IMR-90 (cell line): ENCODE measurements at regions not wholly inside any gene's neighbourhood (a gene's known extent, or its start where the extent isn't known, plus 50 kb on each side); places are given as distances from the start of the nearest gene placed in this dataset.

ENCODE experiments used
- ATAC-seq: fragments of 200-7000 bp; cut with Tn5 transposase; 2 replicates; pipeline ENCODE4 v1.9.1; 2020; ENCODE audit warnings: low read depth, mild to moderate bottlenecking, moderate library complexity
- BruUV-seq: library from RNA; stranded (reverse); fragments of 400-500 nt; replicated peaks from 2 replicates; lab custom pipeline; 2021; lab: Mats Ljungman, UMichigan
- CTCF ChIA-PET: fragments of 300-600 bp; formaldehyde crosslinking; extraction: SDS; loops from one replicate; lab custom pipeline; 2021; ENCODE audit warnings: antibody characterized with exemption; lab: Yijun Ruan, JAX
- POLR2A ChIA-PET: fragments of 300-600 bp; sonication (Branson Sonifier 250); formaldehyde crosslinking; loops from one replicate; lab custom pipeline; 2022; ENCODE audit warnings: antibody characterized with exemption; ENCODE audit not compliant: unreplicated experiment; lab: Charles Lee
- DNase-seq: peaks from one replicate; pipeline ENCODE4 v3.0.0; 2013
- H2AFZ ChIP-seq: replicated peaks from 2 replicates; pipeline ENCODE3; 2013; ENCODE audit warnings: low read length, mild to moderate bottlenecking; ENCODE audit not compliant: poor library complexity
- H2AK5ac ChIP-seq: 2 replicates; pipeline ENCODE4 v1.6.1; 2013; ENCODE audit warnings: low read depth, low read length, inconsistent platforms
- H2AK9ac ChIP-seq: replicated peaks from 2 replicates; pipeline ENCODE3; 2013; ENCODE audit warnings: mild to moderate bottlenecking, low read depth, low read length, moderate library complexity; ENCODE audit not compliant: poor library complexity
- H2BK120ac ChIP-seq: 2 replicates; pipeline ENCODE4 v1.6.1; 2013; ENCODE audit warnings: low read depth, low read length, inconsistent platforms
- H2BK15ac ChIP-seq: 3 replicates; pipeline ENCODE4 v1.6.1; 2013; ENCODE audit warnings: low read depth, low read length, inconsistent platforms
- H2BK20ac ChIP-seq: 2 replicates; pipeline ENCODE4 v1.6.1; 2013; ENCODE audit warnings: low read depth, mild to moderate bottlenecking, inconsistent platforms, low read length, moderate library complexity
- H2BK5ac ChIP-seq: 2 replicates; pipeline ENCODE4 v1.6.1; 2013; ENCODE audit warnings: mild to moderate bottlenecking, low read depth, low read length, inconsistent platforms; ENCODE audit not compliant: poor library complexity, severe bottlenecking
- H3K14ac ChIP-seq: replicated peaks from 2 replicates; pipeline ENCODE4 v1.6.1; 2013; ENCODE audit warnings: low read depth, low read length, inconsistent platforms
- H3K18ac ChIP-seq: 2 replicates; pipeline ENCODE4 v1.6.1; 2013; ENCODE audit warnings: low read depth, low read length, control low read depth
- H3K23ac ChIP-seq: 2 replicates; pipeline ENCODE4 v1.6.1; 2013; ENCODE audit warnings: low read depth, low read length, inconsistent platforms
- H3K27ac ChIP-seq: 2 replicates; pipeline ENCODE4 v1.5.1; 2013; ENCODE audit warnings: mild to moderate bottlenecking, control low read depth, low read length; ENCODE audit not compliant: insufficient read depth
- H3K27me3 ChIP-seq: 2 replicates; pipeline ENCODE4 v1.6.1; 2013; ENCODE audit warnings: low read length; ENCODE audit not compliant: control insufficient read depth, insufficient read depth
- H3K36me3 ChIP-seq: 2 replicates; pipeline ENCODE4 v1.6.1; 2013; ENCODE audit warnings: low read length, mixed read lengths; ENCODE audit not compliant: control insufficient read depth, insufficient read depth
- H3K4ac ChIP-seq: 2 replicates; pipeline ENCODE4 v1.6.1; 2013; ENCODE audit warnings: low read depth, low read length, inconsistent platforms
- H3K4me1 ChIP-seq: 2 replicates; pipeline ENCODE4 v1.6.1; 2013; ENCODE audit warnings: low read length, mixed read lengths; ENCODE audit not compliant: control insufficient read depth, insufficient read depth
- H3K4me2 ChIP-seq: 2 replicates; pipeline ENCODE4 v1.6.1; 2013; ENCODE audit warnings: low read depth, mild to moderate bottlenecking, control low read depth, low read length, moderate library complexity
- H3K4me3 ChIP-seq: 2 replicates; pipeline ENCODE4 v1.5.1; 2013; ENCODE audit warnings: low read depth, mild to moderate bottlenecking, control low read depth, low read length, moderate library complexity; ENCODE audit not compliant: insufficient read depth
- H3K56ac ChIP-seq: 2 replicates; pipeline ENCODE4 v1.6.1; 2013; ENCODE audit warnings: low read length, inconsistent platforms; ENCODE audit not compliant: insufficient read depth; ENCODE audit errors: extremely low read depth
- H3K79me1 ChIP-seq, 2 experiments: 2 replicates each; pipeline ENCODE4 v1.6.1; 2013; ENCODE audit warnings: low read length in 2 of 2, inconsistent platforms in 1 of 2, low read depth in 1 of 2
- H3K9ac ChIP-seq: 2 replicates; pipeline ENCODE4 v1.6.1; 2013; ENCODE audit warnings: low read depth, low read length, control low read depth
- H3K9me1 ChIP-seq: 2 replicates; pipeline ENCODE4 v1.6.1; 2013; ENCODE audit warnings: low read length, inconsistent platforms; ENCODE audit not compliant: insufficient read depth
- H3K9me3 ChIP-seq: 2 replicates; pipeline ENCODE4 v1.6.1; 2013; ENCODE audit warnings: low read length; ENCODE audit not compliant: control insufficient read depth, insufficient read depth
- H4K20me1 ChIP-seq: 2 replicates; pipeline ENCODE4 v1.6.1; 2013; ENCODE audit warnings: low read length, inconsistent platforms; ENCODE audit not compliant: insufficient read depth
- H4K5ac ChIP-seq: 2 replicates; pipeline ENCODE4 v1.6.1; 2013; ENCODE audit warnings: mild to moderate bottlenecking, low read depth, low read length, control low read depth
- H4K8ac ChIP-seq, 2 experiments: 2 replicates each; pipeline ENCODE4 v1.6.1; 2013; ENCODE audit warnings: low read depth in 2 of 2, low read length in 2 of 2, control low read depth in 1 of 2, inconsistent platforms in 1 of 2
- H4K91ac ChIP-seq: 2 replicates; pipeline ENCODE4 v1.6.1; 2013; ENCODE audit warnings: low read depth, low read length, inconsistent platforms; ENCODE audit not compliant: insufficient read depth
- CEBPB ChIP-seq: IDR thresholded peaks from 2 replicates; pipeline ENCODE4 v1.6.1; 2012; ENCODE audit warnings: low read depth, low read length, improper control_type of control experiment
- MXI1 ChIP-seq: IDR thresholded peaks from 2 replicates; pipeline ENCODE4 v1.6.1; 2012; ENCODE audit warnings: low read depth, mild to moderate bottlenecking, low read length, moderate library complexity, borderline replicate concordance
- NFE2L2 ChIP-seq: fragments of 150-350 bp; IDR thresholded peaks from 2 replicates; pipeline ENCODE4 v1.6.1; 2016; ENCODE audit warnings: low read depth, mild to moderate bottlenecking, low read length
- POLR2A ChIP-seq: IDR thresholded peaks from 2 replicates; pipeline ENCODE4 v1.6.1; 2012; ENCODE audit warnings: mild to moderate bottlenecking, low read depth, low read length
- RAD21 ChIP-seq: IDR thresholded peaks from 2 replicates; pipeline ENCODE4 v1.6.1; 2012; ENCODE audit warnings: low read length, improper control_type of control experiment
- RCOR1 ChIP-seq: IDR thresholded peaks from 2 replicates; pipeline ENCODE4 v1.6.1; 2012; ENCODE audit warnings: mild to moderate bottlenecking, low read length, improper control_type of control experiment; ENCODE audit not compliant: insufficient replicate concordance
- WGBS, 2 experiments: methylation state at CpG; one replicate each; pipeline versions ENCODE4 v1.1.5 to v1.1.7; 2013; ENCODE audit warnings: missing lambda C conversion rate in 2 of 2; ENCODE audit not compliant: insufficient read length in 1 of 2; ENCODE audit errors: extremely low coverage in 2 of 2; 5-methylcytosine and 5-hydroxymethylcytosine counted together
- dilution Hi-C: fragments of 300-500 bp; cut with HindIII; formaldehyde crosslinking; loops from one replicate; pipeline ENCODE4 v1.14.3; 2018; ENCODE audit warnings: low sequenced_read_pairs; ENCODE audit not compliant: unreplicated experiment
- in situ Hi-C: fragments of 300-500 bp; cut with MboI; formaldehyde crosslinking; loops from 3 replicates; pipeline ENCODE4 v1.14.3; 2019; ENCODE audit warnings: low sequenced_read_pairs, inconsistent platforms, mixed read lengths
- intact Hi-C: fragments of 100-400 bp; cut with micrococcal nuclease; formaldehyde crosslinking; loops from 2 replicates; pipeline ENCODE4 v1.10.0; 2022

DNA sequence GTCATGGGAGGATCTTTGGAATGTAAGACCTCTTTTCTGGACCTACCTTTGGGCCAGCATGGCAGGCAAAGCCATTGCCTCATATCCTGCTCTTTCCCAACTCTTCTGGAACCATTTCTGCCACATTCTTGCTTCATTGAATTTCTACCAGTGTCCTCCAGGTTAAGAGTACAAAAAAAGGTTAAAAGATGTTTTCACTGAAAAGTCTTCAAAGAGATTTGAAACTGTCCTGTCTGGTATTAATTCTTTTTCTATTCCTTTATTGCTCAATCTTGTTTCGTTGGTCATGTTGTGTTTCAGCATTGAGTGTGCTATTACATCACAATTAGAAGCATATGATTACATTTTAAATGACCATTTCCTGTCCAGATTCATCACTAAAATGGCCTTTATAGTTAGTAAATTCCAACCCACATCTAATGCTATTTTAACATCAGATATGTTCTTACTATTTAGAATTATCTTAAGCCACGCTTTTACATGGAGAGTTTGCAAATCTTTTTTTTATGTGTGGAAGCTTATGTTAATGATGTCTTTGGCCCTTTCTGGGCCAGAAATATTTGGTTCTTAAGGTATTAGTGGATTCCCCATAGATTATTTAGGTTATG is 450.9 kb downstream of the GJA1 start:
- dilution Hi-C loops (no loop called here), intact Hi-C loops (loop anchor here (10.0 kb wide), 1 partner anchor 128 kb away; no protein-coding TSS in a partner anchor), in situ Hi-C loops (no loop called here)
- Histone ChIP-seq H2AK5ac (peak overlapping the region; percentile 69; the same call in 1 of the 2 replicates), H3K4me1 (peaks cover 17% of the 10 kb centered on the region), H2AFZ (no peak overlapping the region), H2BK15ac (0 out of 3 replicates have a peak overlapping the region, but pooled peaks have one; percentile 59), H3K27me3 (no peaks in the 10 kb centered on the region), H3K9me1 (0 out of 2 replicates have a peak, but pooled peaks cover 3% of the 10 kb centered on the region), H3K14ac (no peak overlapping the region; the same call in 1 of the 2 replicates), H3K4ac (no peak overlapping the region), H3K36me3 (no peaks in the 10 kb centered on the region), H2AK9ac (no peak overlapping the region), H3K23ac (no peak overlapping the region), H3K9ac (no peak overlapping the region), H4K20me1 (no peaks in the 10 kb centered on the region), H3K18ac (peak overlapping the region; percentile 68), H3K4me3 (no peak overlapping the region), H3K79me1 (no peaks in the 10 kb centered on the region), H2BK5ac (peak overlapping the region; percentile 5), H4K8ac (peak overlapping the region in 1 of 2 experiments; percentile 39; a peak in 3 of 4 replicates), H2BK120ac (0 out of 2 replicates have a peak overlapping the region, but pooled peaks have one; percentile 21), H3K56ac (no peak overlapping the region; the same call in 1 of the 2 replicates), H3K27ac (peak overlapping the region; percentile 62; the same call in 1 of the 2 replicates), H3K9me3 (no peaks in the 10 kb centered on the region), H4K91ac (no peak overlapping the region), H3K4me2 (no peak overlapping the region), H4K5ac (peak overlapping the region; percentile 50), H2BK20ac (no peak overlapping the region)
- WGBS, 2 experiments, result no CpG with 5 or more reads among the region's 2 CpGs
- POLR2A ChIA-PET, result no interaction called here
- CTCF ChIA-PET, result no interaction called here
- TF ChIP-seq POLR2A (no peak), RAD21 (no peak), CEBPB (peak; percentile 90), RCOR1 (no peak), NFE2L2 (no peak), MXI1 (no peak)
- no TSS peak for BruUV-seq
- ATAC-seq (no peak), DNase-seq (peak; percentile 54)
